NCI-H226 (cell line): ENCODE measurements at regions not wholly inside any gene's neighbourhood (a gene's known extent, or its start where the extent isn't known, plus 50 kb on each side); places are given as distances from the start of the nearest gene placed in this dataset.
"Not testable (repeated sequence)": the region's sequence is repeated elsewhere in the genome, so short reads cannot be mapped to it uniquely, and the experiment has no call there.

Experiments
- DNase-seq: peaks from one replicate; pipeline ENCODE4 v3.0.0-alpha.2; 2015

DNA sequence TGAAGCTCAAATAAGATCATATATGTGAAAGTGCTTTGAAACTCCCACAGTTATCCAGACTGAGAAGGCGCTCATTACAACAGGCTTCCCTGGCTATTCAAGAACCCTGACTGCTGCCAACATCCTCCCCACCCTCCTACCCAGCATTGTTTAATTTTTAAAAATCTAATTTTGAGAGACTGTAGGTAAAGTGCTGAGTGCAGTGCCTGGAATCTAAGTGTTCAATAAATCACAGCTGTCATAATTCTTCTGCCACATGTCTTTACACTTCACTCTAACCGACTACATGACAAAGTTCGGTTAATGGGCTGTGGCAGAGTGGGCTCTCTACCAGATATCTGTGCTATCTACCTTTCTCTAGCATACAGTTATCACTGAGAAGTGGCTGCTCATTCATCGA, 255.6 kb upstream of the C9orf72 start:
- DNase-seq, result no peak

DNA sequence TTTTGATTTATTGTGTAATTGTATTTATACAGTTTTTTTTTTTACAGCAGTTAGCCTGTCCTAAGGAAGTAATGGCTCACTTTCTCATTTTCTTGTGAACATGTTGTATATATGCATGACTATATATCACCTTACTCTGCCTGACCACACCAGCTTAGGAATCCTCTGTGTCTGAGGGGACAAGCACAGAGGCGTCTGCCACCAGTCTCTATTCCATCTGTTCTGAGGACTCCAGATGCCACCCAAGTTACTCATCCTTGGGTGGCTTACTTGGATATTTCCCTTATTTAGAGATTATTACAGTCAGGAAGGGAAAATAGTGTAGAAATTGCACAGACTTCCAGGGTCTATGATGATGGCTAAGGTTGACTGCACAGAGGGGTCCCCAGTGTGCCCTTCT, 256.3 kb upstream of the C9orf72 start:
- no peak for DNase-seq

GRCh38 chr9:27832108-27832507, 258.8 kb upstream of the C9orf72 start:
- DNase-seq, result not testable (repeated sequence)

DNA sequence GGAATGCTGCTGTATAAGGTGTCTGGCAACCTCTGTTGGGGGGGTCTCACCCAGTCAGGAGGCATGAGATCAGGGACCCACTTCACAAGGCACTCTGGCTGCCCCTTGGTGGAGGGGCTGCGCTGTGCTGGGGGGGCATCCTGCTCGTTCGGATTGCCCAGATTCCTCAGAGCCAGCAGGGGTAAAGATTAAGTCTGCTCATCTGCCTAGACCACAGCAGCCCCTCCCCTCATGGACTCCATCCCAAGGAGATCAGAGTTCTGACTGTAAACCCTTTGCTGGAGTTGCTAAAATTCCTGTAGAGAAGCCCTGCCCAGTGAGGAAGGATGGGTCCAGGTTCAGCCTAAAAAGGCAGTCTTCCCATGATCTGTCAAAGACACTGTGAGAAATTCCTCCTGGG, 262.0 kb upstream of the C9orf72 start:
- DNase-seq, result no peak

DNA sequence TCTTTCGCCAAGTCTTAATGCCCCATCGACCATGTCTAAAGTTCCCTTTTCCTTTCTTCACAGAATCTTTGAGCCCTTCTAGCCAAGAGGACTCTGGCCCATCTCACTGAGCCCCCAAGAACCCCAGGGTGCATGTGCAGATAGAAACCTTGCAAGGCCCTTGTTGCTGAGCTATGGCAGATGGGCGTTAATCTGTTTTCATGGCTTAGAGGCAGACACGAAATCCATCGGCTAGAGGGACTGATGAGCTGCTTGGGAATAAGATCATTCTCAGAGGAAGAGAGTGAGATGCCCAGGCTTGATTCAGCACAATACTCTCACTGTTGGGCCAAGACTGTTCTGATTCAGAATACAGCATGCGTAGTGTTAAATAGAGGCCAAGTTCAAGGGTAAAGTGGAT, 262.5 kb upstream of the C9orf72 start:
- DNase-seq, result no peak

DNA sequence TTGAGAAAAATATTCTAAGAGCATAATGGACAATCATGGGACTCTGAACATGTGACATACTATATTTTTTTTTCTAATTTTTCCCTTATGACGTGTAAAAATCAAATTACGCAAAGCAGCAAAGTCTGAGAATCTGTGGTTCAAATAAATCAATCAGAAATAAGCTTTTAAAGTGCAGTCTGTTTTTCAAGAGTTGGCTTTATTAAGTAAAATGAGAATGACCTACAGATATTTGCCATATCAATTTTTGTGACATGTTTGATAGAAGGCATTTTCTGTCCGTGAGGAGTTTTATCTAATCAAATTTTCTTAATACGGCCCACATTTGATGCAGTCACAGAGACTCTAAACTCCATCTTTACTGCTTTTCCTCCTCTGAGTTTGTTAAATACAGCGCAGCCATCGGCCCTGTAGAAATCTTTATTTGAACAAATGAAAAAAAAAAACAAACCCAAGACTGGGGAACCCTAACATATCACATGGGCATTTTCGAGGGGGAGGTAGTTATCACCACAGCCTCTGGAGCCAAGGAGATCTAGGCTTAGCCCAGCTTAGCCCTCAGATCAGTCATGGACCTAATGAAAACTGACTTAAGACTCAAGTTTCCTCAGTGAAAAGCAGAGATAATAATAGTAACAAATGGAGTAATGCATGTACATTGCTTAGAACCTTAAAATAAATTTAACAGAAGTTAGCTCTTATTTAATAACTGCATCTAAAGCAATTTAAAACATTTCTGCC, 263.6 kb upstream of the C9orf72 start:
- no peak for DNase-seq

DNA sequence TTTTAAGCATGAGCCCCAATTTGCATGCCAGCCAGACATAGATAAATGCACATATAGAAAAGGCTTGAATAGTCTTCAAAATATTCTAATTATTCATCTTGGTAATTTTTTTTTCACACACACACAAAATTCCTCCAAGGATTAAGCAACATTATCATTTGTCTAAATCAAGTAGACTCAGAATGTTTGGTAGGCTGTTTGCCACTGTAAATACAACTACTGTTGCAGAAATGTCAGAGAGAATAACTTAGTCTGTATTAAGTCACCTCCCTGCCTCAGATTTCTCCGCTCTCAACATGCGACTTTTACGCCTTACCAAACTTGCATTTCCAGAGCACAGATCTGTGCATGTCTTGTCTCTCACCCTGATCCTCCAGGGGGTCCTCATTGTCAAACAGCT, 265.6 kb upstream of the C9orf72 start:
- DNase-seq, result no peak

GRCh38 chr9:27839767-27840166, 266.5 kb upstream of the C9orf72 start:
- not testable (repeated sequence) for DNase-seq

GRCh38 chr9:27844797-27845196, 271.5 kb upstream of the C9orf72 start:
- DNase-seq, result no peak

- no peak for DNase-seq
Measured at GRCh38 chr9:27847380-27847779, 274.1 kb upstream of the C9orf72 start.

DNA sequence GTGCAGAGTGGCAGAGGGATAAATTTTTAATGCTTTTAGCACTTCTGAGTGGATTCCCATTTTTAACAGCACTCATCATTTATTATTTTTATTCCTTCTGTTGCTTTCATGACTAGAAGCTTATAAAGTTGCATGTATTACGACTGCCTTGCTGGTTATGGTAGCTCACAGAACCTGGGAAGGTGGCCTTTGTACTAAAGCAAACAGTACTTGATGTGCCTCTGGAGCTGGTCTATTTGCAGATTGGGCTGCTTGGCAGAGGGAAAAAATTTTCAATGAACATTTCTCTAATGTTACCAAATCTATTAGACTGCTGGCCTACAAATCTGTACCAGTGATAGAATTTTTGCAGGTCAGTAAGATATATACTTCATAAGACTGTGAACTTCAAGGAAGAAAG, 274.5 kb upstream of the C9orf72 start:
- DNase-seq, result no peak

- DNase-seq, result no peak
Measured at GRCh38 chr9:27848315-27848714, 275.0 kb upstream of the C9orf72 start.

DNA sequence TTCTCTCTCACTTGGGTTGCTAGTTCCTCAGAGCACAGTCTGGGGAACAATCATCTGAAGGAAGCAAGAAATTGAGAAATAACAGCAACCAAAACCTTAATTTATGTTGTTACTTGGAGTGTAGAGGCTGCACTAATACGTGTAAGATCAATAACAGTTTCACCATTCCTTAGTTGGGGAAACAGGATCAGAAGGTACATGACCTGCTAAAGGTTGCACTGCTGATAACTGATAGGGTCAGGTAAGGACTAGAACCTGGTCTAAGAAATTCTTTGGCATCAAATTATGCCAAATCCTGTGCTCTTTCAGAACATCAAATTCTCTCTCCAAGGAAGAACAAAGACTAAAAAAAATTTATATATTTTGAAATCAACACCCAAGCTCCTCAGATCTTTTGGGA, 278.6 kb upstream of the C9orf72 start:
- DNase-seq, result no peak

GRCh38 chr9:27853529-27853928, 280.2 kb upstream of the C9orf72 start:
- DNase-seq, result no peak

GRCh38 chr9:27856054-27856453, 282.8 kb upstream of the C9orf72 start:
- DNase-seq, result no peak

GRCh38 chr9:27856748-27857147, 283.5 kb upstream of the C9orf72 start:
- DNase-seq, result no peak

DNA sequence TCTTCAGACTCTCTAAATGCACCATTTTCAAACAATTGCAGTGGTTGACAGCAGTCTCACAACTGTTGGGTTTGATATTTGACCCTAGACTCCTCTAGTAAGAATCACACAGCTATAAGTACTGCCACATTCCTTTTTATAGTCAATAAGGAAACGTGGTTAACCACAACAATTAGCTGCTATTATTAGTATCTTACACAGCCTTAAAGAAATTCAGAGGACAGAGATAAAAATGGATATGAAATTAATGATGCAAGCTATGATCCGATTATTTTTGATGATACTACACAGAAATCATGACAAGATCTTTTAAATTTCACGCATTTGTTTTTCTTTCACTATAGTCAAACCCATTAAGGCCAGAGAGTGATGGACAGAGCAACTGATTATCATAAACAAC, 288.6 kb upstream of the C9orf72 start:
- DNase-seq, result no peak

GRCh38 chr9:27864644-27865438, 291.6 kb upstream of the C9orf72 start:
- DNase-seq, result peak; percentile 19

GRCh38 chr9:27866741-27867140, 293.5 kb upstream of the C9orf72 start:
- no peak for DNase-seq

GRCh38 chr9:27870404-27870803, 297.1 kb upstream of the C9orf72 start:
- DNase-seq, result no peak

DNA sequence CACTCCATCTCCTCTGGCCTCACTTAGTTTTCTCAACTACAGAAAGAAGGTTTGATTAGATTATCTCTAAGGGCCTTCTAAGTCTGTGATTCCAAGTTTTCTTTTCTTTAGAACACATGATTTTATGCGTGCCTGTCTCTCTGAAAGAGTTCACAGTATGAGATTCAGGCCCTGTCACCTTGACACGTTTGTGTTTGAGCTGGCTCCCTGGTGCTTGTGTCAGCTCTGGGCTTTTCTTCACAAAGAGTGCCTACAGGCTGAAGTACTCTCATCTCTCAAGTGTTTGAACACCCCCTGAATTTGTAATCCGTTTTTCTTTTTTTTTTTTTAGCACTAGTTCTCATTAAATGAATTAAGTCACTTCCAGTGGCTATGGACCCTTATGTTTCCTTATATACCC, 306.9 kb upstream of the C9orf72 start:
- no peak for DNase-seq

DNA sequence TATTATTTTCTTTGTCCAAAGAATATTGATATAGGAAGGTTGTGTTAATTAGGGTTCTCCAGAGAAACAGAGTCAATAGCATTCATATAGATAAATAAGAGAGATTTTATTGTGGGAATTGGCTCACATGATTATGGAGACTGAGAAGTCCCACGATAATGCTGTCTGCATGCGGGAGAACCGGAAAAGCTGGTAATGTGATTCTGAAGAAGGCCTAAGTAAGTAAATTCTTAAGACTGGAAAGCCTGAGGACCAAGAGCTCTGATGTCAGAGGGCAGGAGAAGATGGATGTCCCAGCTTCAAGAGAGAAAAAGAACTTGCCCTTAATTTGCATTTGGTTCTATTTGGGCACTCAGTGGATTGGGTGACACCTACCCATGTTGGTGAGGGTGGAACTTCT, 307.4 kb upstream of the C9orf72 start:
- DNase-seq, result no peak

DNA sequence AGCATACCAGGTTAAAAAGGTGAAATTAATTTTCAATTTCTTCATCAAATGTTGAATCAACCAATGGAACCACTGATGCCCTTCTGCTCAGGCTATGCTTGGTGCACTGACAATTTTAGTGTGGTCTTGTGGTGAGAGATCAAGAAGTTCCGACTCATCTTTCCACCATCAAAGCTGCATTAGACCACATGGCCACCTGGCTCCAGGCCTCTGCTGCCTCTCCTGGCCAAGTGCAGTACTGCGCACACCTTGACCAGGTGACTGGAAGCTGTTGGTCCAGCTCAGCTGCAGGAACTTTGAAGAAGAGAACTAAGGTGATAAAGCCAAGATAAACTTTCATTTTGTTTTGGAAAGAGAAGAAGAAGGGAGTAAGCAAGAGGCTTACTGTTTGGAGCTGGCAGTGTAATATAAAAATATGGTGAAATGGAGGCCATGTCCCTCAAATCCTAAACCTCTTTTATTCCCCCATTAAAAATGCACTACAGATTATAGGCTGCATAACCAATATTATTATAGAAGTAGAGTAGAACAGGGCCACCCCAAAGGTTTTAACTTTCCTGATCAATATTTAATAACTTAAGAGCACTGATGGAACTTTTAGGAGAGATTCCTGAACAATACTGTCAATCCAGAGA, 315.5 kb upstream of the C9orf72 start:
- no peak for DNase-seq

GRCh38 chr9:27924502-27924901, 351.2 kb upstream of the C9orf72 start:
- no peak for DNase-seq
